Activated CD8-positive, alpha-beta memory T cell treated with anti-CD3 and anti-CD28 coated beads for 36 hours (primary cell): ENCODE measurements at regions not wholly inside any gene's neighbourhood (a gene's known extent, or its start where the extent isn't known, plus 50 kb on each side); places are given as distances from the start of the nearest gene placed in this dataset.

Experiments
- CTCF ChIA-PET: fragments of 350-600 bp; sonication (Branson Sonifier 250); formaldehyde crosslinking; loops from one replicate; lab custom pipeline; 2021; ENCODE audit warnings: antibody characterized with exemption; lab: Charles Lee
- POLR2A ChIA-PET: fragments of 350-600 bp; sonication (Branson Sonifier 250); formaldehyde crosslinking; loops from one replicate; lab custom pipeline; 2021; ENCODE audit warnings: antibody characterized with exemption; lab: Charles Lee

- ChIA-PET POLR2A (no interaction called here), CTCF (no interaction called here)
These were observed 438.3 kb downstream of the RFC3 start for GRCh38 chr13:34256236-34256635.

GRCh38 chr13:34257966-34258365 lies 440.0 kb downstream of the RFC3 start:
- POLR2A ChIA-PET: no interaction called here
- CTCF ChIA-PET: no interaction called here

DNA sequence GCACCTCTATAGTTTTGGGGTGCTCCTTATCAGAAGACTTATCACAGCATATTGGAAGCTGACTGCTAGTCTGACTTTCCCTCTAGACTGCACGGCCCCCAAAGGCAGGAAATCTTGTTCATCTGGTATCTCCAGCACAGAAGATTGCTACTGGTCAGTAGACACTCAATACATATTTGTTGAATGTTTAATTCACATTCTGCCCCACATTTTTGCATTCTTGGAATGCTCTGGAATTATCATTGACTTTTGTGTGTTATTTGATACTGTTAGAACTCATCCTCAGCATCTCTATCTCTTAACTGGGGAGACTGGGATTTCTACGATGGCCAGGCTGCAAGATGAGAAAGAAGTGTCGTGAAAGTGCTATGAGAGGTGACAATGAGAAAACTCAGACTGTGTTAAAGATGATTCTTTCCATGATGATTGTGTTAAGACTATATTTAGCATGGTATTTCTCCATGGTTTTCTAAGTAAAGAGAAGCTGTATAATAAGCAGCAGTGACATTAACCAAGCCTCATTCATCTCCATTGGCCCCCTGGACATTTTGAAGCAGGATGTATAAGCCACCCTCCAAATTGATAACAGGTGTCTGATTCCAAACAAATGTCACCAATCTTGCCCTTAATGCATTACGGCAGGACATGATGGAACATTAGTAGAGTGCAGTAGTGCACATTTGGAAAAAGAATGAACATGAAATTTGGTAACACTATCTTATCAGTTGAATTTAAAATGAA lies 440.9 kb downstream of the RFC3 start:
- ChIA-PET CTCF (no interaction called here), POLR2A (no interaction called here)

DNA sequence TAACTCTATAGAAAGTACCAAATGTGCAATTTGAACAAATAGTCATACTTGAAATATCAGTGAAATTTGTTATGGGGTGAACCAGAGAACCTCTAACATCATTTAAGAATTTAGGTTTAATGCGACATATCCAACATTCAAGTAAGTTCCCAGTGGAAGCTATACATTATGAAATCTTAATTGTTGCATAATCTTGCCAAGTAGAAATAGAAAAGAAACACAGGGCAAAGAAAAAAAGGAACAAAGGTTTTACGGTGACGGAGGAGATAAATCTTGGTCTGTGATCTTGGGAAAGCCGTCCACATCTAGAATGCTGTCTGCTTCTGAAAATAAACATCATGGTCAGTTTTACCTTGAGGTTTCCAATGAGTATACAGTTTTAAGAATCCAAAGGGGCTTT lies 445.7 kb downstream of the RFC3 start:
- POLR2A ChIA-PET: no interaction called here
- CTCF ChIA-PET: no interaction called here

GRCh38 chr13:34265046-34265679 lies 447.2 kb downstream of the RFC3 start:
- ChIA-PET POLR2A (no interaction called here), CTCF (no interaction called here)

DNA sequence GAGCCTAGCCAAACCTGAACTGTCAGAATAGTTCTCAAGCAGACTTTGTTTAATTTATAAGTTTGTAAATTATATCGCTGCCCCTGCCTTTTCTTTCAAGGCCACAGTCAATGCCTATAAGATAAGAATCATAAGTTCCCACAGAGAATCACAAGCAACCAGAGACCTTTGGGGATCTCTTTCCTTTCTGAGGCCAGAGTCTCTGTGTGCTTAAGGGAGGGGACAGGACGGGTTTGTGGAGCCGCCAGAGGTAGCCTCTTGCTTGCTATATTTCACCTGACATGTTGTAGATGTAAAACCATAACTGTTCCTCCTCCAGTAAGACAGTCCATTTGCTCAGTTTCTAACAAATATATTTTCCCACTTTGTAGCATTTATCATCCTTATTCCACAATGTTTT lies 458.8 kb downstream of the RFC3 start:
- ChIA-PET CTCF (no interaction called here), POLR2A (no interaction called here)

DNA sequence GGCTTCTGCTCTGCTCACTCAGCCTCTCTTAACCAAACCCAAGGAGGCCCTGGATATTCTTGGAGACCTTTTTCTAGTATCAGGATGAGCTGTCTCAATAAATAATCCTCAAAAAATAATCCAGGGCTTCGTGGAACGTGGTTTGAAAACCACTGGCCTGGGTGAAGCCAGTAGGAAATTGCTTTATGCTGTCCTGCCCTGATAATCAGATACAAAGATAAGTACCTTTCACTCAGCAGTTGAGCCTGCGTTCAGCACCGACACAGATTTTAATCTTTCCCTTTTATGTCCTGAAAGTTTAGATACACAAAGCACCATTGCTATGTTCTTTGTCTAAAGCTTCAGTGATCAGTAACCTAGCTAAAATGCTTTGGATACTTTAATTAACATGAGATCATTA lies 460.0 kb downstream of the RFC3 start:
- ChIA-PET POLR2A (no interaction called here), CTCF (no interaction called here)

- CTCF ChIA-PET: no interaction called here
- POLR2A ChIA-PET: no interaction called here
These were observed 460.8 kb downstream of the RFC3 start for GRCh38 chr13:34278780-34279179.

- CTCF ChIA-PET: no interaction called here
- POLR2A ChIA-PET: no interaction called here
These were observed 472.7 kb downstream of the RFC3 start for GRCh38 chr13:34290661-34291060.

- CTCF ChIA-PET: no interaction called here
These were observed 476.7 kb downstream of the RFC3 start for GRCh38 chr13:34294483-34295129.

GRCh38 chr13:34300559-34300958 lies 482.6 kb downstream of the RFC3 start:
- POLR2A ChIA-PET: no interaction called here
- CTCF ChIA-PET: no interaction called here

More at GRCh38 chr13:34294483-34295129, 476.7 kb downstream of the RFC3 start:
- POLR2A ChIA-PET: no interaction called here

DNA sequence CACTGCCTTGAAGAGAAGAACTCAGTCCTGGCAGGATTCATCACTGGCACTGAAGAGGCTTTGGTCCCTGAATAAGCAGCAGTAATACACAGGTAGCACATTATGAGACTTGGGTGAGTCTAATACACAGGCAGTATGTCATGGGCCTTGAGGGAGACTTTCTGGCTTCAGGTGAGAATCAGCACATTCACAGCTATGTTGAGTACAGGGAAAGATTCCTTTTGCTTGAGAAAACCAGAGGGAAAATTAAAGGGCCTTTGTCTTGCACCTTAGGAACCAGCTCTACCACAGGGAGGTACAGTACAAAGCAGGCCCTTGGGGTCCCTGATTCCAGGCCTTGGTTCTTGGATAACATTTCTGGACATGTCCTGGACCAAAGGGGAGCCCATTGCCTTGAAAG lies 484.6 kb downstream of the RFC3 start:
- POLR2A ChIA-PET: no interaction called here
- CTCF ChIA-PET: no interaction called here

DNA sequence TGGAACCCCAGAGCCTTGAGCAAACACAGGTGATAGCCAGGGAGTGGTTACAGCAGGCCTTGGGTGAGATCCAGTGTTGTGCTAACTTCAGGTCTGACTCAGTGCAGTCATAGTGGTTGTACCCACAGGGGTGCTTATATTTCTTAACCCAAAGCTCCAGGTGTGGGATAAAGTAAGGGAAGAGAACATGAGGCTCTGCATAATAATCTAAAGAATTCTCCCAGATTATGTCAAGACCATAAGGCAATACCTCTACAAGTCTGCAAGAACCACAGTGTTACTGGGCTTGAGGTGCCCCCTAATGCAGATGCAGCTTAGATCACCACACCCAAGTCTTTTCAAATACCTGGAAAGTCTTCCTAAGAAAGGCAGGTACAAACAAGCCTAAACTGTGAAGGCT lies 485.4 kb downstream of the RFC3 start:
- ChIA-PET POLR2A (no interaction called here), CTCF (no interaction called here)

- ChIA-PET CTCF (no interaction called here), POLR2A (no interaction called here)
These were observed 489.7 kb downstream of the RFC3 start for GRCh38 chr13:34307607-34308006.

- CTCF ChIA-PET: no interaction called here
- POLR2A ChIA-PET: no interaction called here
These were observed 490.8 kb downstream of the RFC3 start for GRCh38 chr13:34308725-34309124.

GRCh38 chr13:34310539-34310938 lies 492.6 kb downstream of the RFC3 start:
- CTCF ChIA-PET: no interaction called here
- POLR2A ChIA-PET: no interaction called here

GRCh38 chr13:34311251-34311650 lies 493.3 kb downstream of the RFC3 start:
- ChIA-PET CTCF (no interaction called here), POLR2A (no interaction called here)

DNA sequence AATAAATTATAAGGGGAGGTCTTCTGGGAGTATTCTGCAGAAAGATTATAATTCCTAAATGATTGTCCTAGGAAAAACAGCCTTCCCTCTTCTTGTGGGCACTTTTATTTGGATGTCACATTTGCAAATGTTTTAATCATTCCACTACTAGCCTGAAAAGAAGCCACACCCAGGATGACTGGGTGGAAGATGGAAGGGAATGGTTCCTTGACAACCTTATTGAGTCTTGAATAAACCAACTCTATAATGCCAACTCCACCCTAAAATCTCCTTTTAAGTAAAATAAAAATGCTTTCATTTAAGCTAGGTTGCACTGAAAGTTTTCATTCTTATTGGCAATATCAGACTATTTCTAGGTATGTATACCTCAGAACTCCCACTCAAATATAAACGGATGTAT lies 494.6 kb downstream of the RFC3 start:
- CTCF ChIA-PET: no interaction called here
- POLR2A ChIA-PET: no interaction called here

- CTCF ChIA-PET: no interaction called here
- POLR2A ChIA-PET: no interaction called here
These were observed 502.1 kb downstream of the RFC3 start for GRCh38 chr13:34320084-34320483.

DNA sequence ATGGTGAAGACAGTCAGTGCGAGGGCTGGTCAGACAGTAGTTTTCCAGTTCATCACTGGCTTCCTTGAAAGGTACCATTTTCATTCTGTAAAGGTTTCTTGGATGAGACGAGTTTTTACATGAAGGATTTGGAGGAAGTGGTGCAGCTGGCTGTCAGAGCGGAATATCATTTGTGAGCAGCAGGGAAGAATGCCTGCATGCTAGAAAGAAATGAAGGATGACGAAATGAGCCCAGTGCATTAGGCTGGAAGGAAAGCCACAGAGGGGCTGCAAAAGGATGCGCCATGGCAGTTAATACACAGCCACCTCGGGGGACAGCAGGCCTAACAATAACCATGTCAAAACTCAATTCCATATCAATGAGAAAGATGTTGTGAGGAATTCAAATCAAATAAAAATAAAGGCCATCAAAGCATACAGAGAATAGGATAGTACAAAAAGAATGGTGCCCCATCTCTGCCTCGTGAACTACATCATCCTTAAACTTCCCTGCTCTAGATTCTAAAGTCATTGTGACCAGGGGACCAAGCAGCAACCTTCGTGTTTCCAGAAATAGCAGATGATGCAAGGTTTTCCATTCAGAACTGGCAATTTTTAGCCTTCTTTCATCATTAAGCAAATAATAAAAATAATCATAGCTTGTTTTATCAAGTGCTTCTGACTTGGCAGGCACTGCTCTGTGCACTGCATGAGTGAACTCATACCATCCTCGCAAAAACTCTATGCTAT lies 504.2 kb downstream of the RFC3 start:
- CTCF ChIA-PET: no interaction called here
- POLR2A ChIA-PET: no interaction called here

DNA sequence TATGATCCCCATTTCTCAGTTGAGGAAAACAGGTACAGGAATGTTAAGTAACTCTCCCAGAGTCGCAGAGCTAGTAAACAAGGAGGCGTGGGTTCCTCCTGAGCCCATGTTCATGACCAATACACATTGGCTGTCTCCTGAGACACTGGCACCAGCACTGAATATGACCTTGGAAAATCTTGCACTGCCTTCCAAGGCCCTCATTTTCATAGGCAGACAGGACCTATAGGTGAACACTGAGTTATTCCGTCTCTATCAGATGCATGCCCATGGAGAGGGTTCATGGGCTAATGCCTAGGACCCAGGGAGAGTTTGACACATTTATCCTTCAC lies 504.8 kb downstream of the RFC3 start:
- ChIA-PET CTCF (no interaction called here), POLR2A (no interaction called here)
